ENCODE measurements at regions not wholly inside any gene's neighbourhood (a gene's known extent, or its start where the extent isn't known, plus 50 kb on each side); places are given as distances from the start of the nearest gene placed in this dataset.

DNA sequence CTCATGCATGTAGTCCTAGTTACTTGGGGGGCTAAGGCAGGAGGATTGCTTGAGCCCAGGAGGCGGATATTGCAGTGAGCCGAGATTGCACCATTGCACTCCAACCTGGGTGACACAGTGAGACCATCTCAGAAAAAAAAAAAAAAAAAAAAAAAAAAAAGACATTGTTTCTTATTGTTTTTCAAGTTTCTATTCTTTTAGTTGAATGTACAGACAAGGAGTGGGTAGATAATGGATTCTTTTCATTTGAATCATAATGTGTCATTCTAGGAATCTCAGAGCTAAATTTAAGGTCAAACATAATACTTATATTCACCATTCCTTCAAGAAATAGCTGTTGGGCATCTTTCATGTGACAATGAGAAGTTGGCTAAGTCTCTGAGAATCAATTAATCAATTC is 157.0 kb upstream of the C21orf91 start:
- TF ChIP-seq PAX5 (IDR thresholded peaks at IDR 0.05; ENCODE audit: insufficient read depth, low read length, severe bottlenecking) (no peak), POLR2A (IDR thresholded peaks at IDR 0.05; ENCODE audit: low read depth, low read length) (no peak), POLR2AphosphoS5 (IDR thresholded peaks at IDR 0.05; ENCODE audit: low read depth, low read length) (no peak), POU2F2 (IDR thresholded peaks at IDR 0.05; ENCODE audit: low read depth, low read length) (no peak), SPI1 (IDR thresholded peaks at IDR 0.05; ENCODE audit: low read depth, low read length) (no peak), TAF1 (IDR thresholded peaks at IDR 0.05; ENCODE audit: low read depth, low read length) (no peak)
- no peak for FAIRE-seq
- no peak for DNase-seq (ENCODE audit: insufficient read length, low spot score)

DNA sequence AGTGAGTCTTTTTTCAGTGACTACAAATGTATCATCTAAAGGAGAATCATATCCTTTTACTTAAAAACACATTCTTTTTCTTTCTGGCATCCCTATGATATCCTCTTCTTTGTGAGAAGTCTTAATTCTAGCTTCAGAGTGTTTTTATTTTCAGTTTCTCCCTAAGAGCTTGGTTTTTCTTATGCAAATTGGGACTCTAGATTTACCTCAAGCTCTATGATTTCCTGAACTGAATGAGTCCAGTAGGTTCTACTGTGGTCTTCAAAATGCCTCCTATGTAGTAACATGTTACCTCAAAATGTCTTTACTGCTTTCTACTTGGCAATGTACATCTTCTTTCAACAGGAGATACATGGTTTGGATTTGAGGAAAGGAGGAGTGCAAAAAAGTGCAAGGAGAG is 148.2 kb upstream of the C21orf91 start:
- no peak for TF ChIP-seq POU2F2 (IDR thresholded peaks at IDR 0.05; ENCODE audit: low read depth, low read length)
- no peak for TF ChIP-seq SPI1 (IDR thresholded peaks at IDR 0.05; ENCODE audit: low read depth, low read length)
- no peak for TF ChIP-seq PAX5 (IDR thresholded peaks at IDR 0.05; ENCODE audit: insufficient read depth, low read length, severe bottlenecking)
- no peak for TF ChIP-seq POLR2AphosphoS5 (IDR thresholded peaks at IDR 0.05; ENCODE audit: low read depth, low read length)
- no peak for TF ChIP-seq TAF1 (IDR thresholded peaks at IDR 0.05; ENCODE audit: low read depth, low read length)
- no peak for TF ChIP-seq POLR2A (IDR thresholded peaks at IDR 0.05; ENCODE audit: low read depth, low read length)
- FAIRE-seq (no peak), DNase-seq (ENCODE audit: insufficient read length, low spot score) (no peak)

DNA sequence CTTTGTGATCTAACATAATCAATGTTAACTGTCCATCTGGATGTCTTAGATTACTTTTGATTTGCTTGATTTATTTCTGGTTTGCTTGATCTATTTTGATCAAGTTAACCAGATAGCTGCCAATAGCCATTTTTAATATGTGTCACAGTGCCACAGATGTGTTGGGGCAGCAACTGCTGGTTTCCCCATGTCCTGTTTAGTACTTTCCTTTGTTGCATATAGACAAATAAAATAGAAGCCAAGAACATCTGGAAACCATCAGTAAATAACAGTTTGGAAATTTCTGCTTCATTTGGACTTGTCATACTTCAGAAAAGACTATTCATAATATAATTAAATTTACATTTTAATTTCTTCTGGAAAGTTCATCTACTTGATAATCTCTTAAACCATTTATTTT is 145.6 kb upstream of the C21orf91 start:
- DNase-seq (ENCODE audit: insufficient read length, low spot score) (no peak), FAIRE-seq (no peak)
- no peak for TF ChIP-seq POLR2AphosphoS5 (IDR thresholded peaks at IDR 0.05; ENCODE audit: low read depth, low read length)
- TF ChIP-seq POLR2A (IDR thresholded peaks at IDR 0.05; ENCODE audit: low read depth, low read length), result no peak
- no peak for TF ChIP-seq PAX5 (IDR thresholded peaks at IDR 0.05; ENCODE audit: insufficient read depth, low read length, severe bottlenecking)
- no peak for TF ChIP-seq TAF1 (IDR thresholded peaks at IDR 0.05; ENCODE audit: low read depth, low read length)
- TF ChIP-seq SPI1 (IDR thresholded peaks at IDR 0.05; ENCODE audit: low read depth, low read length), result no peak
- TF ChIP-seq POU2F2 (IDR thresholded peaks at IDR 0.05; ENCODE audit: low read depth, low read length), result no peak

DNA sequence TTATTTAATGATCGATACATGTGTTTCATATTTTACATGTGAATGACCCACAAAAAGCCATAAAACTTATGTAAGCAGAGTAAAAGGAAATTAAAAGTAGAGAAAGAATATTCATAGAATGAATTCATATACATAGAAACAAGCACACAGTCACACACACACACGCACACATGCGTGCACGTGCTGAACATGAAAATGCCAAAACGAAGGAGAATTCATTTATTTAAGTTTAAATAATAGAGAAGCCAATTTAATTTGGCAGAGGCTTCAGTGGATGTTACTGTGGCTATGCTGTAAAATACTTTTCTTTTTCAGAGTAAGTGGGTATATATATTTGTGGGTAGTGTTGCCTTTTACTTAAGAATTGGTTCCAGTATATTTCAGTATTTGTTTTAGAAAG is 145.0 kb upstream of the C21orf91 start:
- TF ChIP-seq SPI1 (IDR thresholded peaks at IDR 0.05; ENCODE audit: low read depth, low read length), result no peak
- TF ChIP-seq POLR2A (IDR thresholded peaks at IDR 0.05; ENCODE audit: low read depth, low read length), result no peak
- no peak for TF ChIP-seq TAF1 (IDR thresholded peaks at IDR 0.05; ENCODE audit: low read depth, low read length)
- no peak for TF ChIP-seq PAX5 (IDR thresholded peaks at IDR 0.05; ENCODE audit: insufficient read depth, low read length, severe bottlenecking)
- TF ChIP-seq POLR2AphosphoS5 (IDR thresholded peaks at IDR 0.05; ENCODE audit: low read depth, low read length), result no peak
- TF ChIP-seq POU2F2 (IDR thresholded peaks at IDR 0.05; ENCODE audit: low read depth, low read length), result no peak
- DNase-seq (ENCODE audit: insufficient read length, low spot score) (no peak), FAIRE-seq (no peak)

DNA sequence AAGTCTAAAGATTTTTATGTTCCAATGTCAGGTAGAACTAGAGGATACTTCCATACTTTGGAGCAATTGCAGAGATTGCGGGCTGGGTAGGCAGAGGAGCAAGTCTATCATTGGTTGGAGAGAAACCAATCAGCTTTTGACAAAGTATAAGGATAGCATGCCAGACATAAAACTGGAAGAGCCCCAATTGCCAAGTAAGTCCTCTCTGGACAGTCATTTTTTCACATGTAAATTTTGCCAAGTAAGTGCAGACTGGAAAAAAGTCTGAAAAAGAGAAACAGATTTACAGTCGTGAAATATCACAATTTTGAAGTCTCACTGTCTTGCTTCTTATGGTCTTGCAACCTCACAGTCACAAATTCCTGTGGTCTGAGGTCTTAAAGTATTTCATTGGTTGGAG is 131.4 kb upstream of the C21orf91 start:
- no peak for DNase-seq (ENCODE audit: insufficient read length, low spot score)
- no peak for FAIRE-seq
- TF ChIP-seq POLR2A (IDR thresholded peaks at IDR 0.05; ENCODE audit: low read depth, low read length) (no peak), PAX5 (IDR thresholded peaks at IDR 0.05; ENCODE audit: insufficient read depth, low read length, severe bottlenecking) (no peak), TAF1 (IDR thresholded peaks at IDR 0.05; ENCODE audit: low read depth, low read length) (no peak), POLR2AphosphoS5 (IDR thresholded peaks at IDR 0.05; ENCODE audit: low read depth, low read length) (no peak), SPI1 (IDR thresholded peaks at IDR 0.05; ENCODE audit: low read depth, low read length) (no peak), POU2F2 (IDR thresholded peaks at IDR 0.05; ENCODE audit: low read depth, low read length) (no peak)

DNA sequence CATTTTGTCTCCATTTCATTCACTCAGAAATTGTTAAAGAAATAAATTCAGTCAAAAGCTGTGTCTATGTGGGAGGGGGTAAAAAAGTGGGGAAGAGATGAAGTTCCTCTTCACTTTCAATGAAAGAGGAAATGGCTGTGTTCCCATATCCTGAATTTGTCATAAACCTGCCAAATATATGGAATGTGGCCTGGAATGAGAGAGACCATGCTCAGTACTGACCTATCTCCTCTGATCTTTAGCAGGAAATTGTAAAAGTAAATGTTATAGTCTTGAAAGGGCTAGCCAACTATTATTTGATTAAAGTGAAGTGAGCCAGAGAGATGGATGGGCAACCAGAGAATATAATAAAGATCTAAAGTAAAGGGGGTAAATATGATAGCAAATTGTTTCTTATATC is 130.3 kb upstream of the C21orf91 start:
- TF ChIP-seq POLR2AphosphoS5 (IDR thresholded peaks at IDR 0.05; ENCODE audit: low read depth, low read length), result no peak
- no peak for TF ChIP-seq POLR2A (IDR thresholded peaks at IDR 0.05; ENCODE audit: low read depth, low read length)
- TF ChIP-seq TAF1 (IDR thresholded peaks at IDR 0.05; ENCODE audit: low read depth, low read length), result no peak
- TF ChIP-seq POU2F2 (IDR thresholded peaks at IDR 0.05; ENCODE audit: low read depth, low read length), result no peak
- TF ChIP-seq PAX5 (IDR thresholded peaks at IDR 0.05; ENCODE audit: insufficient read depth, low read length, severe bottlenecking), result no peak
- TF ChIP-seq SPI1 (IDR thresholded peaks at IDR 0.05; ENCODE audit: low read depth, low read length), result no peak
- FAIRE-seq, result no peak
- DNase-seq (ENCODE audit: insufficient read length, low spot score), result no peak

DNA sequence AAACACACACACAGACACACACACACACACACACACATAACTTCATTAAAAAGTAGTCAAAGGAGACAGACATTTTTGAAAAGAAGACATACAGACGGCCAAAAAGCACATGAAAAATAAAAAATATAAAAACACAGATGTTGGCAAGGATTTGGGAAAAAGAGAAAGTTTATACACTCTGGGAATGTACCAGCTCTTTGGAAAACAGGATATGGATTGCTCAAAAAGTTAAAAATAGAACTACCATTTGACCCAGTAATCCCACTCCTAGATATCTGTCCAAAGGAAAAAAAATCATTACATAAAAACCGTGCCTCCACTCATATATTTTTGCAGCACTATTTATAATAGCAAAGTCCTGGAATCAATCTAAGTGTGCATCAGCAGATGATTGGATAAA is 128.4 kb upstream of the C21orf91 start:
- DNase-seq (ENCODE audit: insufficient read length, low spot score), result no peak
- TF ChIP-seq POLR2AphosphoS5 (IDR thresholded peaks at IDR 0.05; ENCODE audit: low read depth, low read length) (no peak), POLR2A (IDR thresholded peaks at IDR 0.05; ENCODE audit: low read depth, low read length) (no peak), PAX5 (IDR thresholded peaks at IDR 0.05; ENCODE audit: insufficient read depth, low read length, severe bottlenecking) (no peak), POU2F2 (IDR thresholded peaks at IDR 0.05; ENCODE audit: low read depth, low read length) (no peak), SPI1 (IDR thresholded peaks at IDR 0.05; ENCODE audit: low read depth, low read length) (no peak), TAF1 (IDR thresholded peaks at IDR 0.05; ENCODE audit: low read depth, low read length) (no peak)
- FAIRE-seq, result no peak

DNA sequence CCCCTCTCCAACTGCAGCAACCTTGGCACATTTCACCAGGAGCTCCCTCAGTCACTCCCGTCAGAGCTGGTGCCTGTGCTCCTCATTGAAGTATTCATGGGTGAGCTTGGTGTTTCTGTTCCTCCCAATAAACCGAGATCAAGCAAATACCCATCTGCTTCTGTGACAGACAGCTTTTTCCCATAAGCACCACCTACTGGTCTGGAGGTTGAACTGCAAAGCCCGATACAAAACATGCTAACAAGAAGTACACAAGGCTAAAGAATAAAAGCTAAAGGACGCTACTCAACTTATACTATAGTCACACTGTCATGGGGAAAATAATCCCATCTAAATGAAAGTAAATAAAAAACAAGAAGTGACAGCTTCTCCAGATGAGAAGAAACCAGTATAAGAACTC is 111.9 kb upstream of the C21orf91 start:
- DNase-seq (ENCODE audit: insufficient read length, low spot score), result no peak

DNA sequence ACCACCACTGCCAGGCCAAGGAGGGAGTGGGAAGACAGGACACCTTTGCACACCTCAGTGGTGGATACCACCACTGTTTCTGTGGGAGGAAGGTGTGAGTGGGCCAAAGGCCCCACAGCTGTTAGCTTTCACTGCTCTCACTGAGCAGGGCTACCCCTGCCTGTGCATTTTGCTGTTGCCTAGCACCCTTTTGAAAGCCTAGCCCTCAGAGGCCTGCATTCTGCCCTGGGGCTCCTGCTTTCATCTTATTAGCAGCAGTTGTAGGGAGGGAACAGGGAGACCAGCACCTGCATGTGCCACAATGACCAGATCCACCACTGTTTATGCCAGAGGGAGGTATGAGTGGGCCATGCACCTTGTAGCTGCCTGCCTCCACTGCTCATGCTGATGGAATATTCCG is 110.9 kb upstream of the C21orf91 start:
- TF ChIP-seq PAX5 (IDR thresholded peaks at IDR 0.05; ENCODE audit: insufficient read depth, low read length, severe bottlenecking) (no peak), POU2F2 (IDR thresholded peaks at IDR 0.05; ENCODE audit: low read depth, low read length) (no peak), POLR2AphosphoS5 (IDR thresholded peaks at IDR 0.05; ENCODE audit: low read depth, low read length) (no peak), TAF1 (IDR thresholded peaks at IDR 0.05; ENCODE audit: low read depth, low read length) (no peak), POLR2A (IDR thresholded peaks at IDR 0.05; ENCODE audit: low read depth, low read length) (no peak), SPI1 (IDR thresholded peaks at IDR 0.05; ENCODE audit: low read depth, low read length) (no peak)
- no peak for DNase-seq (ENCODE audit: insufficient read length, low spot score)
- no peak for FAIRE-seq

More for the DNA sequence above, 111.9 kb upstream of the C21orf91 start:
- FAIRE-seq, result peak; percentile 20
- TF ChIP-seq POLR2A (IDR thresholded peaks at IDR 0.05; ENCODE audit: low read depth, low read length) (no peak), POLR2AphosphoS5 (IDR thresholded peaks at IDR 0.05; ENCODE audit: low read depth, low read length) (no peak), SPI1 (IDR thresholded peaks at IDR 0.05; ENCODE audit: low read depth, low read length) (0 out of 2 replicates have a peak, but pooled peaks have one; percentile 9)

DNA sequence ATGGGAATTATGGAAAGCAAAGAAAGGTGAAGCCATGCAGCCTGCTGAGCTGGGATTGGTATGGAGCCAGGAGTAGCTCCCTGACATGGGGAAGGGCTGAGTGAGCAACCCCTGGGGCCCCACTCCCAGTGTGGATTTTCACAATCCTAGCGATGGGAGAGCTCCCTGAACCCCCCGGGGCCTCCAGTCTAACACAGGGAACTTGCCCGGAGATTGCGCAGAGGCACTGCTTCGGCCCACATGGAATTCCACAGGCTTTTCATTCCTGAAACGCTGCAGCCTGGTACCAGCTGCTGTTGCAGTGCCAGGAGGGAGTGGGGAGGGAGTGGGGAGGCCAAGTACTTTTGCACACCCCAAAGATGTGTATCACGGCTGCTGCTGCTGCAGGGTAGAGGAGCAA is 110.4 kb upstream of the C21orf91 start:
- TF ChIP-seq TAF1 (IDR thresholded peaks at IDR 0.05; ENCODE audit: low read depth, low read length) (no peak), PAX5 (IDR thresholded peaks at IDR 0.05; ENCODE audit: insufficient read depth, low read length, severe bottlenecking) (no peak), POU2F2 (IDR thresholded peaks at IDR 0.05; ENCODE audit: low read depth, low read length) (no peak), POLR2AphosphoS5 (IDR thresholded peaks at IDR 0.05; ENCODE audit: low read depth, low read length) (no peak), POLR2A (IDR thresholded peaks at IDR 0.05; ENCODE audit: low read depth, low read length) (no peak), SPI1 (IDR thresholded peaks at IDR 0.05; ENCODE audit: low read depth, low read length) (no peak)
- FAIRE-seq, result no peak
- DNase-seq (ENCODE audit: insufficient read length, low spot score), result no peak

Measured in GM12891 (cell line).